Heart left ventricle (tissue), 16 donors: ENCODE measurements at regions not wholly inside any gene's neighbourhood (a gene's known extent, or its start where the extent isn't known, plus 50 kb on each side); places are given as distances from the start of the nearest gene placed in this dataset.

Source experiments
- ATAC-seq, 4 donors: fragments of 200-7000 bp; cut with Tn5 transposase; one replicate each; pipeline ENCODE4 v1.9.1; 2020 to 2022; ENCODE audit warnings: moderate library complexity in 4 of 4, mild to moderate bottlenecking in 3 of 4, moderate number of reproducible peaks in 1 of 4
- DNase-seq, 5 donors: peaks; one replicate each; pipeline ENCODE4 v3.0.0-alpha.2; 2020
- H3K27ac ChIP-seq, 12 donors: fragments of 200-600 bp; sonication (generic) in 4 of 12; one replicate each; pipeline versions ENCODE4 v1.5.0 to v1.8.0; 2016 to 2022; ENCODE audit warnings: mild to moderate bottlenecking in 2 of 12
- H3K27me3 ChIP-seq, 9 donors: fragments of 200-600 bp; sonication (generic) in 2 of 9; one replicate each; pipeline versions ENCODE4 v1.5.1 to v1.8.0; 2016 to 2022; ENCODE audit warnings: mild to moderate bottlenecking in 3 of 9
- H3K36me3 ChIP-seq, 9 donors: fragments of 200-600 bp; sonication (generic) in 2 of 9; one replicate each; pipeline versions ENCODE4 v1.5.0 to v1.8.0; 2018 to 2022; ENCODE audit warnings: mild to moderate bottlenecking in 2 of 9
- H3K4me1 ChIP-seq, 12 donors: fragments of 200-600 bp; sonication (generic) in 4 of 12; one replicate each; pipeline versions ENCODE4 v1.5.0 to v1.8.0; 2016 to 2022; ENCODE audit warnings: mild to moderate bottlenecking in 3 of 12
- H3K4me3 ChIP-seq, 12 donors: fragments of 200-600 bp; sonication (generic) in 4 of 12; one replicate each; pipeline versions ENCODE4 v1.5.0 to v1.8.0; 2017 to 2022; ENCODE audit warnings: mild to moderate bottlenecking in 9 of 12, moderate library complexity in 4 of 12
- H3K9me3 ChIP-seq, 12 donors: fragments of 200-600 bp; sonication (generic) in 4 of 12; one replicate each; pipeline versions ENCODE4 v1.5.0 to v1.8.0; 2016 to 2022; ENCODE audit warnings: mild to moderate bottlenecking in 1 of 12
- POLR2A ChIP-seq, 2 donors: fragments of 450-650 bp; IDR thresholded peaks; one replicate each; pipeline ENCODE4 v1.6.1; 2017; ENCODE audit warnings: antibody characterized with exemption in 2 of 2, mild to moderate bottlenecking in 2 of 2, moderate library complexity in 2 of 2
- WGBS, 4 donors: extraction: QIAGEN DNeasy Blood & Tissue Kit in 2 of 4; methylation state at CpG; one replicate each; pipeline versions ENCODE4 v1.1.5 to v1.1.7; 2013 to 2018; 5-methylcytosine and 5-hydroxymethylcytosine counted together
- intact Hi-C, 10 donors: fragments of 100-400 bp; cut with DNase I; formaldehyde crosslinking; loops; one replicate each; pipeline versions ENCODE4 v1.11.1 to v1.14.2; 2022
- TF ChIP-seq, protein P1 (sequence below), 12 donors: fragments of 200-600 bp; sonication (generic) in 4 of 12; IDR thresholded peaks; one replicate each; pipeline versions ENCODE4 v1.5.0 to v1.8.0; 2018 to 2022; ENCODE audit warnings: antibody characterized with exemption in 12 of 12, mild to moderate bottlenecking in 5 of 12
- donor health status: ischemic (EF 13 %, LVEDD 7.1; RV severe dilation, severe dysfunction).
- donor health status: healthy with polysubstance abuse.
- donor health status: DM: no; HTN: yes; CAD: no.
- donor health status: DM: no; HTN: no; CAD: no.
- donor health status: ischemic (EF 25% LVEDD 6.9; RV normal size, moderate dysfunction).
- donor health status: ischemic (EF 25% LVEDD 5.7; RV mildly dilated, moderate dysfunction).
- donor health status: healthy.
- donor health status: DM: yes; HTN: yes; CAD: no.
- donor health status: ischemic (EF 35%, LVEDD 5.7; RV mildly dilated, moderate dysfunction).
- donor health status: nonischemic (EF 11% LVEDD 7.7; RV severe dilation, severe dysfunction).
- donor health status: DM: yes; HTN: yes; CAD: no.
- donor health status: PGD.
- donor health status: ischemic (EF 29% LVEDD 5.4; RV normal size, mild dysfunction).
- donor health status: nonischemic (EF 23%, LVEDD 6.1; RV moderate dilation, normal function).

DNA sequence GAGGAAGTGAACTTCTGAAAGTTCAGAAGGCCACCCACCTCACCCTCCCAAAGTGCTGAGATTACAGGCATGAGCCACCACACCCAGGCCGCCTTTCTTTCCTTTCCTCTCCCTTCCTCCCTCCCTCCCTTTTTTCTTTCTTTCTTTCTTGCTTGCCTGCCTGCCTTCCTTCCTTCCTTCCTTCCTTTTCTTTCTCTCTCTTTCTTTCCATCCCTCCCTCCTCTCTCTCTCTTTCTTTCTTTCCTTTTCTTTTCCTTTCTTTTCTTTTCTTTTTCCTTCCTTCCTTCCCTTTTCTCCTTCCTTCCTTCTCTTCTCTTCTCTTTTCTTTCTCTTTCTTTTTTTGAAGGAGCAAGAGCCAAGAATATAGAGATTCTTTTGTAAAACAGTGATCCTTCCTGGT, 208.3 kb upstream of the HMGA2 start:
- Histone ChIP-seq H3K27me3 (peaks cover 0 to 30% (median 0%) of the 10 kb centered on the region in 9 donors), H3K4me1 (peaks cover 0 to 7% (median 0%) of the 10 kb centered on the region in 12 donors), H3K9me3 (no peaks in the 10 kb centered on the region), H3K27ac (no peak overlapping the region), H3K4me3 (no peak overlapping the region), H3K36me3 (no peaks in the 10 kb centered on the region)
- no peak for TF ChIP-seq POLR2A (IDR thresholded peaks at IDR 0.05)
- TF ChIP-seq, protein P1, sequence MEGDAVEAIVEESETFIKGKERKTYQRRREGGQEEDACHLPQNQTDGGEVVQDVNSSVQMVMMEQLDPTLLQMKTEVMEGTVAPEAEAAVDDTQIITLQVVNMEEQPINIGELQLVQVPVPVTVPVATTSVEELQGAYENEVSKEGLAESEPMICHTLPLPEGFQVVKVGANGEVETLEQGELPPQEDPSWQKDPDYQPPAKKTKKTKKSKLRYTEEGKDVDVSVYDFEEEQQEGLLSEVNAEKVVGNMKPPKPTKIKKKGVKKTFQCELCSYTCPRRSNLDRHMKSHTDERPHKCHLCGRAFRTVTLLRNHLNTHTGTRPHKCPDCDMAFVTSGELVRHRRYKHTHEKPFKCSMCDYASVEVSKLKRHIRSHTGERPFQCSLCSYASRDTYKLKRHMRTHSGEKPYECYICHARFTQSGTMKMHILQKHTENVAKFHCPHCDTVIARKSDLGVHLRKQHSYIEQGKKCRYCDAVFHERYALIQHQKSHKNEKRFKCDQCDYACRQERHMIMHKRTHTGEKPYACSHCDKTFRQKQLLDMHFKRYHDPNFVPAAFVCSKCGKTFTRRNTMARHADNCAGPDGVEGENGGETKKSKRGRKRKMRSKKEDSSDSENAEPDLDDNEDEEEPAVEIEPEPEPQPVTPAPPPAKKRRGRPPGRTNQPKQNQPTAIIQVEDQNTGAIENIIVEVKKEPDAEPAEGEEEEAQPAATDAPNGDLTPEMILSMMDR (IDR thresholded peaks at IDR 0.05), result no peak
- 88 to 92% (median 91%) methylated on average over 1 of the region's 1 CpG for WGBS, 4 donors
- intact Hi-C loops, result no loop called here
- DNase-seq, result no peak
- no peak for ATAC-seq

DNA sequence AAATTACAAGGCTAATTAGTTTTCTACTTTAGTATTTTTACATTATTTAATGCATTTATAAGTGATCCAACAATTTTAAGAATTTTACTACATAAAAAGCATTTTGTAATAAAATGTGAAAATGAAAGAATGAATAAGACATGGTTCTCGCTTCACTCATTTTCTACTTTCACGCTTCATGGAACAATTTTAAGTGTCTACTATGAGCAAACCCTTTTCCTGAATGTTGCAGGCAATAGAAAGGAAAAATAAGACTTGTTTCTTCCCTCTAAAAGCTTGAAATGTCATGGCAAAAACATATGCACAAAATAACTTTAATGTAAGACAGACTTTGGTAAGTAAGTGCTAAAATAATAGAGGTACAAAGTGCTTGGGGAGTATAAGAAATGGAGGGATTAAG, 205.7 kb upstream of the HMGA2 start:
- DNase-seq (no peak), ATAC-seq (no peak)
- H3K27me3 ChIP-seq, result peaks cover 0 to 7% (median 0%) of the 10 kb centered on the region in 9 donors
- no peaks in the 10 kb centered on the region for H3K36me3 ChIP-seq
- H3K27ac ChIP-seq, result no peak overlapping the region
- 96 to 99% (median 97%) methylated on average over 2 of the region's 2 CpGs for WGBS, 4 donors
- peaks cover 0 to 7% (median 0%) of the 10 kb centered on the region in 12 donors for H3K4me1 ChIP-seq
- no peak overlapping the region for H3K4me3 ChIP-seq
- H3K9me3 ChIP-seq, result no peaks in the 10 kb centered on the region
- intact Hi-C loops, result no loop called here
- TF ChIP-seq, protein P1 (IDR thresholded peaks at IDR 0.05), result no peak
- TF ChIP-seq POLR2A (IDR thresholded peaks at IDR 0.05), result no peak

DNA sequence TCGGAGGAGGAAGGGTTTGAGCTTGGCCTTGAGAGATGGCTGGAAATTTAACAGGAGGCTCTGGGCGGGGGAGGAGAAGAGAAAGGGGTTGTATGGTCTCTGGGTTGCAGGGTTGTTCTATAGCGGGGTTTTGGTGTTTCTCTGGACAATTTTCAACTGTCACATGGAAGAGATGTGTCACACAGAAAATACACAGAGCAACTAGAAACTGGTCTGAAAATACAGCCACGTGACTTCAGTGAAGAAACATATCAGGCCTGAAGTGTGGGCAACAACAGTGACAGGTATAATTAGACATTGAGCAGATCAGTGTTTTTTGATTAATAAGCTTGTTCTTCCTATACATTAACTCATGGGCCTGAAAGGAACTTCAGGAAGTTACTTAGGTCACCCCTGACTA, 205.3 kb upstream of the HMGA2 start:
- Histone ChIP-seq H3K4me3 (no peak overlapping the region), H3K36me3 (no peaks in the 10 kb centered on the region), H3K9me3 (no peaks in the 10 kb centered on the region), H3K4me1 (peaks cover 0 to 6% (median 0%) of the 10 kb centered on the region in 12 donors), H3K27ac (no peak overlapping the region), H3K27me3 (peaks cover 0 to 6% (median 0%) of the 10 kb centered on the region in 9 donors)
- DNase-seq (no peak), ATAC-seq (no peak)
- no peak for TF ChIP-seq POLR2A (IDR thresholded peaks at IDR 0.05)
- TF ChIP-seq, protein P1 (IDR thresholded peaks at IDR 0.05), result no peak
- intact Hi-C loops, result no loop called here
- 86 to 91% (median 88%) methylated on average over 4 of the region's 4 CpGs for WGBS, 4 donors

DNA sequence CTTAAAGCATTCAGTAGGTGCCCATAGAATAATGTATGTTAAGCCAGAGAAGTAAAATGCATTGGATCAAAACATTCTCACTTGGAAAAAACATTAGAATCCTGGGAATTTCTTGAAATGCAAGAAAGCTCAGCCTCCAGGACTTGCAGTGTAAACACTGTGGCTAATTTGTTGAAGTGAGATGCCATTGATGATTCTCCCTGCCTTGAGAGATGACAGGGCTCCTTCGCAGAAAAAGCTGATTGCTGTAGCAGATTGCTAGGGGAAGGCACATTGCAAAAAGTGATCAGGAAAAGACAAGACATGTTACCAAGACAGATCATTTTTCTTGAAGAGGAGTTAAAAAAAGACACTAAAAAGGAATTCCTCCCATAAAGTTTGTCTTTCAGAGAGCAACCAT, 204.2 kb upstream of the HMGA2 start:
- H3K27ac ChIP-seq, result no peak overlapping the region
- no peaks in the 10 kb centered on the region for H3K9me3 ChIP-seq
- no peaks in the 10 kb centered on the region for H3K4me1 ChIP-seq
- TF ChIP-seq, protein P1 (IDR thresholded peaks at IDR 0.05), result no peak
- TF ChIP-seq POLR2A (IDR thresholded peaks at IDR 0.05), result no peak
- H3K36me3 ChIP-seq, result no peaks in the 10 kb centered on the region
- ATAC-seq (no peak), DNase-seq (no peak)
- no peak overlapping the region for H3K4me3 ChIP-seq
- peaks cover 0 to 3% (median 0%) of the 10 kb centered on the region in 9 donors for H3K27me3 ChIP-seq
- WGBS, 4 donors, result 63 to 92% (median 84%) methylated on average over 1 of the region's 1 CpG
- intact Hi-C loops, result no loop called here
